T-helper 2 cell (primary cell): ENCODE measurements at regions not wholly inside any gene's neighbourhood (a gene's known extent, or its start where the extent isn't known, plus 50 kb on each side); places are given as distances from the start of the nearest gene placed in this dataset.
"Not testable (repeated sequence)": the region's sequence is repeated elsewhere in the genome, so short reads cannot be mapped to it uniquely, and the experiment has no call there.

Experiments used
- DNase-seq, 5 experiments: peaks; one replicate each; pipeline versions ENCODE4 v3.0.0 to v3.0.0-alpha.2; 2012 to 2022

GRCh38 chr19:22545751-22546150 is 88.4 kb upstream of the ZNF492 start:
- peak in 2 of 5 experiments; percentile 7 to 26 for DNase-seq

GRCh38 chr19:22533761-22534160 is 100.4 kb upstream of the ZNF492 start:
- no peak for DNase-seq

- DNase-seq: no peak
These were observed 101.5 kb upstream of the ZNF492 start for GRCh38 chr19:22532388-22533300.

- DNase-seq: no peak
These were observed 104.1 kb upstream of the ZNF492 start for GRCh38 chr19:22530042-22530441.

GRCh38 chr19:22528956-22529355 is 105.2 kb upstream of the ZNF492 start:
- no peak for DNase-seq

- DNase-seq: no peak
These were observed 105.4 kb upstream of the ZNF98 start for GRCh38 chr19:22527554-22527953.

- no peak for DNase-seq
These were observed 104.6 kb upstream of the ZNF98 start for GRCh38 chr19:22526661-22527272.

- no peak for DNase-seq
These were observed 101.8 kb upstream of the ZNF98 start for GRCh38 chr19:22523940-22524339.

- DNase-seq: not testable (repeated sequence)
These were observed 97.4 kb upstream of the ZNF98 start for GRCh38 chr19:22519562-22519961.

GRCh38 chr19:22519152-22519551 is 97.0 kb upstream of the ZNF98 start:
- no peak for DNase-seq

- no peak for DNase-seq
These were observed 95.6 kb upstream of the ZNF98 start for GRCh38 chr19:22517496-22518411.

GRCh38 chr19:22515435-22515834 is 93.3 kb upstream of the ZNF98 start:
- DNase-seq: no peak

GRCh38 chr19:22503524-22503923 is 81.4 kb upstream of the ZNF98 start:
- DNase-seq: no peak

- no peak for DNase-seq
These were observed 80.6 kb upstream of the ZNF98 start for GRCh38 chr19:22502766-22503165.

GRCh38 chr19:22498831-22499430 is 76.8 kb upstream of the ZNF98 start:
- DNase-seq: not testable (repeated sequence)

GRCh38 chr19:22491746-22492145 is 69.6 kb upstream of the ZNF98 start:
- DNase-seq: no peak

- not testable (repeated sequence) for DNase-seq
These were observed 61.4 kb upstream of the ZNF98 start for GRCh38 chr19:22483514-22483913.

- DNase-seq: no peak
These were observed 50.1 kb upstream of the ZNF98 start for GRCh38 chr19:22472180-22472637.
